IPS-18a (cell line): ENCODE measurements at regions not wholly inside any gene's neighbourhood (a gene's known extent, or its start where the extent isn't known, plus 50 kb on each side); places are given as distances from the start of the nearest gene placed in this dataset.
"Not testable (repeated sequence)": the region's sequence is repeated elsewhere in the genome, so short reads cannot be mapped to it uniquely, and the experiment has no call there.

ENCODE experiments used
- H3K27ac ChIP-seq: one replicate; pipeline ENCODE4 v1.5.1; 2013; ENCODE audit warnings: low read length
- H3K27me3 ChIP-seq: one replicate; pipeline ENCODE4 v1.6.1; 2013; ENCODE audit warnings: mild to moderate bottlenecking, low read length; ENCODE audit not compliant: control insufficient read depth, insufficient read depth
- H3K36me3 ChIP-seq: one replicate; pipeline ENCODE4 v1.6.1; 2013; ENCODE audit warnings: low read depth, low read length; ENCODE audit not compliant: control insufficient read depth
- H3K4me1 ChIP-seq: one replicate; pipeline ENCODE4 v1.6.1; 2013; ENCODE audit warnings: low read depth, low read length; ENCODE audit not compliant: control insufficient read depth
- H3K4me3 ChIP-seq: one replicate; pipeline ENCODE4 v1.5.1; 2013; ENCODE audit warnings: low read length
- H3K9ac ChIP-seq: one replicate; pipeline ENCODE4 v1.6.1; 2013; ENCODE audit warnings: mild to moderate bottlenecking, low read length, moderate library complexity
- H3K9me3 ChIP-seq: one replicate; pipeline ENCODE4 v1.6.1; 2013; ENCODE audit warnings: low read depth, low read length; ENCODE audit not compliant: control insufficient read depth

GRCh38 chr17:65297384-65297783 is 160.2 kb downstream of the RGS9 start:
- H3K9me3 ChIP-seq = no peaks in the 10 kb centered on the region
- no peak overlapping the region for H3K9ac ChIP-seq
- H3K4me1 ChIP-seq = peaks cover 2% of the 10 kb centered on the region
- H3K36me3 ChIP-seq = no peaks in the 10 kb centered on the region
- H3K27ac ChIP-seq = no peak overlapping the region
- no peak overlapping the region for H3K4me3 ChIP-seq
- H3K27me3 ChIP-seq = no peaks in the 10 kb centered on the region

- Histone ChIP-seq H3K4me1 (peaks cover 13% of the 10 kb centered on the region), H3K9ac (no peak overlapping the region), H3K27me3 (no peaks in the 10 kb centered on the region), H3K4me3 (no peak overlapping the region), H3K27ac (no peak overlapping the region), H3K36me3 (no peaks in the 10 kb centered on the region), H3K9me3 (no peaks in the 10 kb centered on the region)
Observed at GRCh38 chr17:65294181-65294719, 157.1 kb downstream of the RGS9 start.

GRCh38 chr17:65293584-65294180 is 156.5 kb downstream of the RGS9 start:
- no peak overlapping the region for H3K4me3 ChIP-seq
- peaks cover 13% of the 10 kb centered on the region for H3K4me1 ChIP-seq
- no peaks in the 10 kb centered on the region for H3K9me3 ChIP-seq
- no peaks in the 10 kb centered on the region for H3K27me3 ChIP-seq
- no peak overlapping the region for H3K27ac ChIP-seq
- H3K9ac ChIP-seq = no peak overlapping the region
- H3K36me3 ChIP-seq = no peaks in the 10 kb centered on the region

- H3K9ac ChIP-seq = no peak overlapping the region
- H3K27me3 ChIP-seq = no peaks in the 10 kb centered on the region
- no peaks in the 10 kb centered on the region for H3K9me3 ChIP-seq
- H3K36me3 ChIP-seq = no peaks in the 10 kb centered on the region
- no peak overlapping the region for H3K27ac ChIP-seq
- H3K4me1 ChIP-seq = peaks cover 13% of the 10 kb centered on the region
- H3K4me3 ChIP-seq = no peak overlapping the region
Observed at GRCh38 chr17:65292430-65292829, 155.3 kb downstream of the RGS9 start.

GRCh38 chr17:65291301-65291700 is 154.1 kb downstream of the RGS9 start:
- peaks cover 13% of the 10 kb centered on the region for H3K4me1 ChIP-seq
- not testable (repeated sequence) for H3K9me3 ChIP-seq, H3K9ac ChIP-seq, H3K4me3 ChIP-seq, H3K27ac ChIP-seq, H3K36me3 ChIP-seq, H3K27me3 ChIP-seq

- Histone ChIP-seq H3K4me1 (peaks cover 13% of the 10 kb centered on the region), H3K27ac (no peak overlapping the region), H3K27me3 (no peaks in the 10 kb centered on the region)
Observed at GRCh38 chr17:65290616-65291015, 153.4 kb downstream of the RGS9 start.

GRCh38 chr17:65290056-65290455 is 152.9 kb downstream of the RGS9 start:
- H3K4me3 ChIP-seq = no peak overlapping the region
- H3K27ac ChIP-seq = no peak overlapping the region
- no peaks in the 10 kb centered on the region for H3K9me3 ChIP-seq
- peaks cover 13% of the 10 kb centered on the region for H3K4me1 ChIP-seq
- H3K36me3 ChIP-seq = no peaks in the 10 kb centered on the region
- no peaks in the 10 kb centered on the region for H3K27me3 ChIP-seq
- H3K9ac ChIP-seq = no peak overlapping the region

More at GRCh38 chr17:65290616-65291015, 153.4 kb downstream of the RGS9 start:
- Histone ChIP-seq H3K36me3 (no peaks in the 10 kb centered on the region), H3K4me3 (no peak overlapping the region), H3K9ac (no peak overlapping the region), H3K9me3 (no peaks in the 10 kb centered on the region)

GRCh38 chr17:65287040-65287439 is 149.9 kb downstream of the RGS9 start:
- Histone ChIP-seq H3K4me3 (no peak overlapping the region), H3K36me3 (no peaks in the 10 kb centered on the region), H3K4me1 (peaks cover 10% of the 10 kb centered on the region), H3K9me3 (no peaks in the 10 kb centered on the region), H3K9ac (no peak overlapping the region), H3K27me3 (no peaks in the 10 kb centered on the region), H3K27ac (no peak overlapping the region)

- H3K9me3 ChIP-seq = no peaks in the 10 kb centered on the region
- no peaks in the 10 kb centered on the region for H3K27me3 ChIP-seq
- no peak overlapping the region for H3K4me3 ChIP-seq
- H3K4me1 ChIP-seq = peaks cover 1% of the 10 kb centered on the region
- no peak overlapping the region for H3K27ac ChIP-seq
- H3K9ac ChIP-seq = no peak overlapping the region
- no peaks in the 10 kb centered on the region for H3K36me3 ChIP-seq
Observed at GRCh38 chr17:65283704-65284103, 146.5 kb downstream of the RGS9 start.

- H3K9ac ChIP-seq = no peak overlapping the region
- H3K4me3 ChIP-seq = no peak overlapping the region
- peaks cover 4% of the 10 kb centered on the region for H3K4me1 ChIP-seq
- peaks cover 3% of the 10 kb centered on the region for H3K27me3 ChIP-seq
- no peaks in the 10 kb centered on the region for H3K9me3 ChIP-seq
- no peaks in the 10 kb centered on the region for H3K36me3 ChIP-seq
- H3K27ac ChIP-seq = no peak overlapping the region
Observed at GRCh38 chr17:65279456-65279855, 142.3 kb downstream of the RGS9 start.

GRCh38 chr17:65278820-65279184 is 141.6 kb downstream of the RGS9 start:
- Histone ChIP-seq H3K36me3 (no peaks in the 10 kb centered on the region), H3K9ac (no peak overlapping the region), H3K27me3 (peaks cover 3% of the 10 kb centered on the region), H3K9me3 (no peaks in the 10 kb centered on the region), H3K27ac (no peak overlapping the region), H3K4me3 (no peak overlapping the region), H3K4me1 (peaks cover 4% of the 10 kb centered on the region)

GRCh38 chr17:65278050-65278819 is 141.1 kb downstream of the RGS9 start:
- no peak overlapping the region for H3K4me3 ChIP-seq
- no peaks in the 10 kb centered on the region for H3K36me3 ChIP-seq
- H3K9me3 ChIP-seq = no peaks in the 10 kb centered on the region
- H3K27me3 ChIP-seq = peaks cover 3% of the 10 kb centered on the region
- H3K9ac ChIP-seq = no peak overlapping the region
- H3K27ac ChIP-seq = no peak overlapping the region
- peaks cover 4% of the 10 kb centered on the region for H3K4me1 ChIP-seq
